ENCODE measurements at regions not wholly inside any gene's neighbourhood (a gene's known extent, or its start where the extent isn't known, plus 50 kb on each side); places are given as distances from the start of the nearest gene placed in this dataset.

DNA sequence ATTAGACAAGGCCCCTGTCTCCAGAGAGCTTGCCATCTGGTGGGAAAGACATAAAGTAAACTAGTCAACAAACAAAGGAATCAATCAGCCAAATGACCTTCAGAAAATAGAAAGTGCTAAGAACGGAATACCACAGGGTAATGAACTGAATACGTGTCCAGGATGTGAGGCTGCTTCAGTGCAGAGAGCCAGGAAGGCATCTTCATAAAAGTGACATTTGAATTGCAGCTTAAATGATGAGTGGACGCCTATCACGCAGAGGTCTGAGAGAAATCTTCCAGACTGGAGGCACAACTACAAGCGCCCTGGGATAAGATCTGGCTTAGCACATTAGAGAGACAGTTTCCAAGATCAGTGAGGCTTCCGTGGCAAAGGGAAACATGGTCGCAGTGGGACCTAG, 574.1 kb upstream of the CDH8 start:
- no peak for DNase-seq
- no peaks in the 10 kb centered on the region for H3K4me1 ChIP-seq
- no peaks in the 10 kb centered on the region for H3K27me3 ChIP-seq
- TF ChIP-seq POLR2A (IDR thresholded peaks at IDR 0.05) (no peak), CTCF (IDR thresholded peaks at IDR 0.05) (no peak)
- H3K27ac ChIP-seq = no peak overlapping the region
- no peaks in the 10 kb centered on the region for H3K36me3 ChIP-seq
- no peaks in the 10 kb centered on the region for H3K9me3 ChIP-seq
- H3K4me3 ChIP-seq = no peak overlapping the region
- intact Hi-C loops (cut with DNase I; ENCODE audit: low total_unique reads) = no loop called here

- TF ChIP-seq CTCF (IDR thresholded peaks at IDR 0.05) (no peak), POLR2A (IDR thresholded peaks at IDR 0.05) (no peak)
- Histone ChIP-seq H3K4me3 (no peak overlapping the region), H3K27me3 (no peaks in the 10 kb centered on the region), H3K27ac (no peak overlapping the region), H3K4me1 (no peaks in the 10 kb centered on the region), H3K36me3 (no peaks in the 10 kb centered on the region), H3K9me3 (no peaks in the 10 kb centered on the region)
- intact Hi-C loops (cut with DNase I; ENCODE audit: low total_unique reads) = no loop called here
- DNase-seq = no peak
Observed at GRCh38 chr16:62602790-62603189, 566.6 kb upstream of the CDH8 start.

GRCh38 chr16:62597875-62598274, 561.6 kb upstream of the CDH8 start:
- intact Hi-C loops (cut with DNase I; ENCODE audit: low total_unique reads) = no loop called here
- Histone ChIP-seq H3K27ac (no peak overlapping the region), H3K9me3 (no peaks in the 10 kb centered on the region)

DNA sequence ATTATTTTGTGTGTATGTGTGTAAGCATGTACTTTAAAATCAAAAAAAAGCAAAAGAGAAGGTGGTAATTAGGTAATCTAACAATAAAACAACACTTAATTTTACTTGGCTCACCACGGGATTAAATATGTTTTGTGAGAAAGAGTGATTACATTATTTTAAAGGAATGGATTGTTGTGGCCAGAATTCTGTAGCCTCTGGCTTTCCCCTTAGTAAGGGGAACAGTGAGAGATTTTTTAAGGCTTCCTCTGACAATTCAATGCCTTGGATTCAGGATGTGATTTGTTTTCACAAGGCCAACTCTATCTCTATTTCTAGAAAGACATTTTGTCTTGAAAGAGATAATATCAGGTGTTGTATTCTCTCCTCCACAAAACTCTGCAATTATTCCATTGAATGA, 560.3 kb upstream of the CDH8 start:
- no peaks in the 10 kb centered on the region for H3K36me3 ChIP-seq
- no peak overlapping the region for H3K4me3 ChIP-seq
- H3K27ac ChIP-seq = no peak overlapping the region
- no peaks in the 10 kb centered on the region for H3K9me3 ChIP-seq
- H3K4me1 ChIP-seq = no peaks in the 10 kb centered on the region
- H3K27me3 ChIP-seq = no peaks in the 10 kb centered on the region
- no peak for TF ChIP-seq CTCF (IDR thresholded peaks at IDR 0.05)
- TF ChIP-seq POLR2A (IDR thresholded peaks at IDR 0.05) = no peak
- intact Hi-C loops (cut with DNase I; ENCODE audit: low total_unique reads) = no loop called here
- DNase-seq = no peak

More at GRCh38 chr16:62597875-62598274, 561.6 kb upstream of the CDH8 start:
- Histone ChIP-seq H3K4me1 (no peaks in the 10 kb centered on the region), H3K4me3 (no peak overlapping the region), H3K36me3 (no peaks in the 10 kb centered on the region), H3K27me3 (no peaks in the 10 kb centered on the region)
- no peak for DNase-seq
- TF ChIP-seq CTCF (IDR thresholded peaks at IDR 0.05) = no peak
- TF ChIP-seq POLR2A (IDR thresholded peaks at IDR 0.05) = no peak

GRCh38 chr16:62596125-62596524, 559.9 kb upstream of the CDH8 start:
- TF ChIP-seq CTCF (IDR thresholded peaks at IDR 0.05) (no peak), POLR2A (IDR thresholded peaks at IDR 0.05) (no peak)
- Histone ChIP-seq H3K36me3 (no peaks in the 10 kb centered on the region), H3K27ac (no peak overlapping the region), H3K27me3 (no peaks in the 10 kb centered on the region), H3K4me3 (no peak overlapping the region), H3K9me3 (no peaks in the 10 kb centered on the region), H3K4me1 (no peaks in the 10 kb centered on the region)
- no peak for DNase-seq
- intact Hi-C loops (cut with DNase I; ENCODE audit: low total_unique reads) = no loop called here

All from uterus (tissue), 3 donors.